Erythroblast (primary cell): ENCODE measurements at regions not wholly inside any gene's neighbourhood (a gene's known extent, or its start where the extent isn't known, plus 50 kb on each side); places are given as distances from the start of the nearest gene placed in this dataset.

Experiments used
- GATA1 ChIP-seq: IDR thresholded peaks from 2 replicates; pipeline ENCODE4 v1.6.1; 2011; ENCODE audit warnings: low read depth, mild to moderate bottlenecking, control low read depth, low read length, moderate library complexity
- POLR2A ChIP-seq: IDR thresholded peaks from 2 replicates; pipeline ENCODE4 v1.6.1; 2011; ENCODE audit warnings: mild to moderate bottlenecking, low read length

DNA sequence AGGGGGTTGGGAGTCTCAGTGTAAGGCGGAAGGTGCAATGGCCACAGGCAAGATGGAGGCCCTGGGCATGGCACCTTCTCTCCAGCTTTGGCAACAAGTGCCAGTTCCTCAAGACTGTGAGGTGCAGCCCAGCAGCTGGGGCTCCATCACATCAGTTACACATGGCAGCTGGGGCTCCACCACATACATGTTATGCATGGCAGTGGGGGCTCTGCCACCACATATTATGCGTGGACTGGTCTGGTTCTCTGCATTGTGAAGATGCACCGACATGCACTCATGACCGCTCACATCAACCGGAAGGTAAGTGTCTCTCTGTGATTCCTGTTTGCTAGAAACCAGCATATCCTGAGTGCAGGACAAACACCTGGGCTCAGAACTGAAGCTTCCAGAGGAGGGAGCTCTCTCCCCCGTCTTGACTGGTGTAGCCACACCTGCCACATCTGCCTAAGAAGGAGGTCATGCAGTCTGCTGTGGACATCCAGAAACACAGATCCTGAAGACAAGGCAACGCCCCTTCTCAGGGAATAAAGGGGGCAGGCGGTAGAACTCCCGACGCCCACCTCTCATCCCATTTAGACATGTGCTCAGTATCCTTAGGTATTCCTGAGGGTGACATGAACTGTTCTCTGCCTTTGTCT, 104.1 kb upstream of the TMPRSS2 start:
- no peak for TF ChIP-seq POLR2A
- no peak for TF ChIP-seq GATA1
